Gastroesophageal sphincter (tissue), 4 donors: ENCODE measurements at regions not wholly inside any gene's neighbourhood (a gene's known extent, or its start where the extent isn't known, plus 50 kb on each side); places are given as distances from the start of the nearest gene placed in this dataset.

Experiments used
- ATAC-seq: fragments of 150-250 bp; one replicate; pipeline ENCODE4 v1.9.1; 2016; ENCODE audit warnings: mild to moderate bottlenecking, moderate library complexity
- H3K27ac ChIP-seq, 4 donors: fragments of 200-600 bp; sonication (generic) in 3 of 4; 1 replicate in 3 of 4; 2 replicates in 1 of 4; pipeline ENCODE4 v1.5.1; 2016 to 2019
- H3K27me3 ChIP-seq: fragments of 200-600 bp; sonication (generic); one replicate; pipeline ENCODE4 v1.5.1; 2019
- H3K36me3 ChIP-seq, 2 donors: fragments of 200-600 bp; sonication (generic); one replicate each; pipeline ENCODE4 v1.5.1; 2019; ENCODE audit warnings: control low read depth in 1 of 2
- H3K4me1 ChIP-seq, 3 donors: fragments of 200-600 bp; sonication (generic); 1 replicate in 2 of 3; 2 replicates in 1 of 3; pipeline ENCODE4 v1.5.1; 2016 to 2019; ENCODE audit warnings: control low read depth in 2 of 3
- H3K4me3 ChIP-seq, 2 donors: fragments of 200-600 bp; sonication (generic); one replicate each; pipeline ENCODE4 v1.5.1; 2019; ENCODE audit warnings: mild to moderate bottlenecking in 1 of 2, moderate library complexity in 1 of 2
- H3K9me3 ChIP-seq, 3 donors: fragments of 200-600 bp; sonication (generic); one replicate each; pipeline ENCODE4 v1.5.1; 2017 to 2019; ENCODE audit warnings: control low read depth in 2 of 3
- EP300 ChIP-seq: sonication (generic); formaldehyde crosslinking; IDR thresholded peaks from one replicate; pipeline ENCODE4 v1.6.1; 2017; ENCODE audit warnings: antibody characterized with exemption, mild to moderate bottlenecking
- POLR2A ChIP-seq, 2 donors: fragments of 450-650 bp; IDR thresholded peaks; one replicate each; pipeline ENCODE4 v1.6.1; 2017; ENCODE audit warnings: antibody characterized with exemption in 2 of 2, mild to moderate bottlenecking in 2 of 2, moderate library complexity in 1 of 2
- POLR2AphosphoS5 ChIP-seq: sonication (generic); formaldehyde crosslinking; IDR thresholded peaks from one replicate; pipeline ENCODE4 v1.6.1; 2017; ENCODE audit warnings: antibody characterized with exemption
- WGBS, 2 donors: methylation state at CpG; one replicate each; pipeline ENCODE4 v1.1.5; 2018; ENCODE audit warnings: low coverage in 1 of 2; 5-methylcytosine and 5-hydroxymethylcytosine counted together
- TF ChIP-seq, protein P1 (sequence below), 4 experiments: fragments of 200-600 bp in 2 of 4; fragments of 450-650 bp in 2 of 4; sonication (generic) in 1 of 4; IDR thresholded peaks; one replicate each; pipeline ENCODE4 v1.5.1; 2017 to 2019; ENCODE audit warnings: antibody characterized with exemption in 4 of 4, mild to moderate bottlenecking in 2 of 4, moderate library complexity in 2 of 4

DNA sequence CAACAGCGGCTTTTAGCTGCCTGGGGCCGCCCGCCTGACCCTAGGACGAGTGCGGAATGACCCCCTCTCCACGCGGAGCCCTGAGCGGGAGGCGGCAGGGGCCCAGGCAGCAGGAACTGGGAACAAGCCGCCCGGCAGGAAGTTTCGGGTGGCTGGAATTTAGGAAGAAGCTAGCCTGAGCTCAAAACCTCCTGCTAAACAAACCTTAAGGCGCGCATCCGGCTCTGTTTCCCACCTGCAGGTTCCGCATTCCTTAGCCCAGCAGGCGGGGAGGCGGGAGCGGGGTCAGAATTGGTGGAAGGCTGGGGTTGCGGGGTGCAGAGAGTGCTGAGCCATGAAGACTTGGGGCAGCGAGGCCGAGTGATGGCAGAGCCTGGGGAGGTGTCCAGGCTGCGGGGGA, 813.9 kb downstream of the KCNJ18 start:
- TF ChIP-seq, protein P1, sequence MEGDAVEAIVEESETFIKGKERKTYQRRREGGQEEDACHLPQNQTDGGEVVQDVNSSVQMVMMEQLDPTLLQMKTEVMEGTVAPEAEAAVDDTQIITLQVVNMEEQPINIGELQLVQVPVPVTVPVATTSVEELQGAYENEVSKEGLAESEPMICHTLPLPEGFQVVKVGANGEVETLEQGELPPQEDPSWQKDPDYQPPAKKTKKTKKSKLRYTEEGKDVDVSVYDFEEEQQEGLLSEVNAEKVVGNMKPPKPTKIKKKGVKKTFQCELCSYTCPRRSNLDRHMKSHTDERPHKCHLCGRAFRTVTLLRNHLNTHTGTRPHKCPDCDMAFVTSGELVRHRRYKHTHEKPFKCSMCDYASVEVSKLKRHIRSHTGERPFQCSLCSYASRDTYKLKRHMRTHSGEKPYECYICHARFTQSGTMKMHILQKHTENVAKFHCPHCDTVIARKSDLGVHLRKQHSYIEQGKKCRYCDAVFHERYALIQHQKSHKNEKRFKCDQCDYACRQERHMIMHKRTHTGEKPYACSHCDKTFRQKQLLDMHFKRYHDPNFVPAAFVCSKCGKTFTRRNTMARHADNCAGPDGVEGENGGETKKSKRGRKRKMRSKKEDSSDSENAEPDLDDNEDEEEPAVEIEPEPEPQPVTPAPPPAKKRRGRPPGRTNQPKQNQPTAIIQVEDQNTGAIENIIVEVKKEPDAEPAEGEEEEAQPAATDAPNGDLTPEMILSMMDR (IDR thresholded peaks at IDR 0.05), result no peak
- TF ChIP-seq EP300, result no peak
- no peak for TF ChIP-seq POLR2A (IDR thresholded peaks at IDR 0.05)
- TF ChIP-seq POLR2AphosphoS5, result no peak
- Histone ChIP-seq H3K9me3 (peaks cover 0 to 17% (median 0%) of the 10 kb centered on the region in 3 donors), H3K27me3 (no peaks in the 10 kb centered on the region), H3K36me3 (no peaks in the 10 kb centered on the region), H3K4me3 (no peak overlapping the region), H3K4me1 (no peaks in the 10 kb centered on the region), H3K27ac (no peak overlapping the region)
- ATAC-seq, result no peak
- 90% methylated on average over 2 of the region's 23 CpGs; no CpG with 5 or more reads in 1 of the 2 donors for WGBS, 2 donors

DNA sequence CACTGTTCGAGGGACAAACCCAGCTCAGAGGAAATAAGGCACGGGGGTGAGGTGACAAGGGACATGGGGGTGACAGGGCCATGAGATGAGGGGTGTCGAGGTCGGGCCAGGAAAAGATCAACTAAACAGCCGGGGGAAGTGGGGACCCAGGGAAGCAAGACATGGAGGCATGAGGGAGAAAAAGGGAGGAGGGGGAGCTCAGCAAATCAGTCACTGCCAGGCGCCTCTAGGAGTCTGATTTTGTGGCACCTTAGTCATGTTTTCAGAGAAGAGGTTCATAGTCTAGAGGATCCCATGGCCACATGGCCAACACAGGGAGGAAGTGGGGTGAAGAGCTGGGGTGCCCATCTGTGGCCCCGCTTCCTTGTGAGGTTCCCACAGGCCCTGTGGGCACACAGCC, 814.5 kb downstream of the KCNJ18 start:
- 81% methylated on average over 3 to 5 of the region's 7 CpGs for WGBS, 2 donors
- Histone ChIP-seq H3K9me3 (peaks cover 0 to 14% (median 0%) of the 10 kb centered on the region in 3 donors), H3K27me3 (no peaks in the 10 kb centered on the region), H3K4me1 (no peaks in the 10 kb centered on the region), H3K27ac (no peak overlapping the region), H3K4me3 (no peak overlapping the region), H3K36me3 (no peaks in the 10 kb centered on the region)
- no peak for ATAC-seq
- no peak for TF ChIP-seq POLR2AphosphoS5
- TF ChIP-seq, protein P1 (IDR thresholded peaks at IDR 0.05), result no peak
- no peak for TF ChIP-seq POLR2A (IDR thresholded peaks at IDR 0.05)
- TF ChIP-seq EP300, result no peak

DNA sequence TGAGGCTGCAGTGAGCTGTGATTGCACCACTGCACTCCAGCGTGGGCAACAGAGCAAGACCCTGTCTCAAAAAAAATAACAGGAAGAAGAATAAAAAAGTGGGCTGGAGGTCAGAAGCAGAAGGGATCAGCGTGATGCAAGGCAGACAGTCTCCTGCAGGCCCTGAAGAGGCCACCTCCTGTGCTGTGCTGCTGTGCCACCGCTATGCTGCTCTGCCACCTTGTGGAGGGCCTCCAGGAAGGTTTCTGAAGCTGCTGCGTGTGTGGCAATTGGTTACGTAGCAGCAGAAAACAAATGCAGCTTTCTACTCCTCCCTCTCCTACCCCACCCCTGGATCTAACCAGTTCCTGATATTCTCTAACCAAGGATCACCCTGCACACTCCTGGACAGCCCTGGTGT, 815.5 kb downstream of the KCNJ18 start:
- Histone ChIP-seq H3K9me3 (peaks cover 0 to 9% (median 0%) of the 10 kb centered on the region in 3 donors), H3K4me3 (no peak overlapping the region), H3K27me3 (no peaks in the 10 kb centered on the region), H3K4me1 (no peaks in the 10 kb centered on the region), H3K27ac (no peak overlapping the region), H3K36me3 (no peaks in the 10 kb centered on the region)
- 51% methylated on average over 5 of the region's 5 CpGs; no CpG with 5 or more reads in 1 of the 2 donors for WGBS, 2 donors
- no peak for TF ChIP-seq EP300
- TF ChIP-seq POLR2A (IDR thresholded peaks at IDR 0.05), result no peak
- no peak for TF ChIP-seq POLR2AphosphoS5
- TF ChIP-seq, protein P1 (IDR thresholded peaks at IDR 0.05), result no peak
- ATAC-seq, result no peak

DNA sequence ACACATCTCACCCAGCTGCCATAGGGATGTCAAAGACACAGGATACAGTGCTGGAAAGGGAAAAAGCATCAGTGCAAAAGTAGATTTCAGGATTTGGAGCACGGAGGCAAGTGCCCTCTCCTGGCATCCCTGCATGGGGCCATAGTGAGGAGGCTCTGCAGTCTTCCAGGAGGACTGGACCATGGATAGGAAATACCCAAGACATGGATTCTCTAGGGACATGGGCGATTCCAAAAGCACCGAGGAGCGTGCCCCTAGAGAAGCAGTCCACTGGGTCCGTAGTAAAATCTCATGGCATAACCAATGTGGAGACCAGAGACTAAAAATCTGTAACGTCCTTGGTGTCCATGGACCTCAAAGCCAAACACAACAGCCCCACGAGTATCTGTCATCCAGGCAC, 818.2 kb downstream of the KCNJ18 start:
- no peak for TF ChIP-seq POLR2AphosphoS5
- TF ChIP-seq EP300, result no peak
- TF ChIP-seq, protein P1 (IDR thresholded peaks at IDR 0.05), result no peak
- TF ChIP-seq POLR2A (IDR thresholded peaks at IDR 0.05), result no peak
- Histone ChIP-seq H3K36me3 (no peaks in the 10 kb centered on the region), H3K27me3 (no peaks in the 10 kb centered on the region), H3K27ac (no peak overlapping the region), H3K4me3 (no peak overlapping the region), H3K4me1 (no peaks in the 10 kb centered on the region), H3K9me3 (peaks cover 0 to 28% (median 0%) of the 10 kb centered on the region in 3 donors)
- ATAC-seq, result no peak
- 23 to 60% methylated on average over 1 to 4 of the region's 7 CpGs for WGBS, 2 donors

DNA sequence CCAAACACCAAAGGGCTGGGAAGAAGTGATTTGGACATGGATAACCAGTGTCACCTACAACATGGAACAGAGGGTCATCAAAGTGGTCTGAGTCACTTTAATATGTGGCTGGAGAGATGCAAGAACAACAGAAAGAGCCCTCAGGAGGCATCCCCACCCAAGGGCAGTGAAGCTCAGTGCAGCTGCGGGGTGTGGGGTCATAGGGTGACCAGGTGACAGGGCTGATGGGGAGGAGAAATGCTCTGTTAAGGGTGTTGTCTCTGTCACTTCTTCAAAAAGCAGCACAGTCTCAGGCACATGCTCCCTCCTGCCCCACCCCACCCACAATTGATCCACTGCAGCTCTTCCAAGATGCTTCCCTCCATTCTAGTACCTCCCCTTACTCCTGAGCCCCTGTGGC, 819.1 kb downstream of the KCNJ18 start:
- Histone ChIP-seq H3K4me1 (no peaks in the 10 kb centered on the region), H3K9me3 (peaks cover 0 to 26% (median 0%) of the 10 kb centered on the region in 3 donors), H3K36me3 (no peaks in the 10 kb centered on the region), H3K27me3 (no peaks in the 10 kb centered on the region), H3K4me3 (no peak overlapping the region), H3K27ac (no peak overlapping the region)
- no peak for TF ChIP-seq POLR2A (IDR thresholded peaks at IDR 0.05)
- no peak for ATAC-seq
- WGBS, 2 donors, result no CpG with 5 or more reads among the region's 1 CpG
